GM12875 (cell line): ENCODE measurements at regions not wholly inside any gene's neighbourhood (a gene's known extent, or its start where the extent isn't known, plus 50 kb on each side); places are given as distances from the start of the nearest gene placed in this dataset.

Source experiments
- H3K4me3 ChIP-seq: one replicate; pipeline ENCODE4 v1.5.1; 2011; ENCODE audit warnings: low read depth, low read length, control low read depth
- TF ChIP-seq, protein P1 (sequence below): IDR thresholded peaks from 2 replicates; pipeline ENCODE4 v1.5.1; 2011; ENCODE audit warnings: low read depth, mild to moderate bottlenecking, control low read depth, inconsistent platforms, low read length, moderate library complexity, borderline replicate concordance; ENCODE audit not compliant: insufficient read depth

DNA sequence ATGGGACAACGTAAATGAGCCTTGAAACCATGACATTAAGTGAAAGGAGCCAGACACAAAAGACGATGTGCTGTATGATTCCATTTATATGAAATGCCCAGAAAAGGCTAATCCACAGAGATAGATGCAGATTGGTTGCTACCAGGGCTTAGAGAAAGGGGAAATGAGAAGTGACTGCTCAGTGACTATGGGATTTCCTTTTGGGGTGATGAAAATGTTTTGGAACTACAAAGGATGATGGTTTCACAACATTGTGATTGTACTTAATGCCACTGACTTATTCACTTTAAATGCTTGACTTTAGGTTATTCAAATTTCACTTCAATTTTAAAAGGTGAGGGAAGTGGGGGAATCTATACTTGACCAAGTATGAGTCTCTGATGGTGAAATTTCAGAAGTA, 414.3 kb downstream of the SETD4 start:
- no peak overlapping the region for H3K4me3 ChIP-seq
- TF ChIP-seq, protein P1, sequence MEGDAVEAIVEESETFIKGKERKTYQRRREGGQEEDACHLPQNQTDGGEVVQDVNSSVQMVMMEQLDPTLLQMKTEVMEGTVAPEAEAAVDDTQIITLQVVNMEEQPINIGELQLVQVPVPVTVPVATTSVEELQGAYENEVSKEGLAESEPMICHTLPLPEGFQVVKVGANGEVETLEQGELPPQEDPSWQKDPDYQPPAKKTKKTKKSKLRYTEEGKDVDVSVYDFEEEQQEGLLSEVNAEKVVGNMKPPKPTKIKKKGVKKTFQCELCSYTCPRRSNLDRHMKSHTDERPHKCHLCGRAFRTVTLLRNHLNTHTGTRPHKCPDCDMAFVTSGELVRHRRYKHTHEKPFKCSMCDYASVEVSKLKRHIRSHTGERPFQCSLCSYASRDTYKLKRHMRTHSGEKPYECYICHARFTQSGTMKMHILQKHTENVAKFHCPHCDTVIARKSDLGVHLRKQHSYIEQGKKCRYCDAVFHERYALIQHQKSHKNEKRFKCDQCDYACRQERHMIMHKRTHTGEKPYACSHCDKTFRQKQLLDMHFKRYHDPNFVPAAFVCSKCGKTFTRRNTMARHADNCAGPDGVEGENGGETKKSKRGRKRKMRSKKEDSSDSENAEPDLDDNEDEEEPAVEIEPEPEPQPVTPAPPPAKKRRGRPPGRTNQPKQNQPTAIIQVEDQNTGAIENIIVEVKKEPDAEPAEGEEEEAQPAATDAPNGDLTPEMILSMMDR: no peak

DNA sequence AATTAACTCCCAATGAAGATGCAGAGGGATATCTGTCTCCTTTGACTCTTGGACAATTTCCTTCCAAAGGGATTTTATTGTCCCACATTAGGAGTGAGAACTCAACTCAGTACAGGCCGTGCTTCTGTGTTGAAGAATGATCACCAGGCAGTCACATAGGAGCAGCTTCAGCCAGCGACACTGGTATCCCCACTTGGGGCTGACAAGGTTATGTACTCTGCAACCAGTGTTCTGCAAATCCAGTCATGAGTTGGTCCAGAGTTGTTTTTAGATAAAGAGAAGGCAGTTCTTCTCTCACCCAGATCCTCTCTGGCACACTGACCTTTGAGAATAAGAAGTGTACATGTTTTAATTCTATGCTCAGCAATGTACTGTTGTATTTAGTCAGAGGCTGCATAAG, 415.8 kb downstream of the SETD4 start:
- H3K4me3 ChIP-seq: no peak overlapping the region
- TF ChIP-seq, protein P1: no peak

GRCh38 chr21:35643176-35643575, 417.1 kb downstream of the SETD4 start:
- no peak overlapping the region for H3K4me3 ChIP-seq

GRCh38 chr21:35641271-35642016, 418.9 kb downstream of the SETD4 start:
- TF ChIP-seq, protein P1: no peak

More at GRCh38 chr21:35643176-35643575, 417.1 kb downstream of the SETD4 start:
- TF ChIP-seq, protein P1: no peak

DNA sequence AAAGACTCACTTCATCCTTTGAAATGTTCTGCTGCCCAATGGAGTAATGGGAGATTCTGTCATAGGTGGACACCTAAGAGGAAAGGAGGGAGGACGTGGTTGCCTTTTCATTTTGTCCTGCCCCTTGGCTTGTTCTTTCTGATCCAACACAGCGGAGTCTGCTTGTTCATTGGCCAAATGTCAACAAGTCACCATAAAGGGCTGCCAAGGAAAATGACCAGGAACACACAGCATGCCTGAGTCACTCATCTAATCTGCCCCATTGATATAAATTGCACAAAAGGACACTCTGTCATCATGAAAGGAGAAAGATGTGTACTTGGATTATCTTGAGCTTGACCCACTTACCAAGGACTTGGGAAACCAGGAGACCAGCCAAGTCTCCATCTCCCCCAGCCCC, 422.9 kb downstream of the SETD4 start:
- no peak overlapping the region for H3K4me3 ChIP-seq
- TF ChIP-seq, protein P1: no peak

More at GRCh38 chr21:35641271-35642016, 418.9 kb downstream of the SETD4 start:
- H3K4me3 ChIP-seq: no peak overlapping the region

GRCh38 chr21:35635994-35636393, 424.3 kb downstream of the SETD4 start:
- TF ChIP-seq, protein P1: no peak
- no peak overlapping the region for H3K4me3 ChIP-seq

GRCh38 chr21:35635261-35635660, 425.1 kb downstream of the SETD4 start:
- TF ChIP-seq, protein P1: no peak
- H3K4me3 ChIP-seq: no peak overlapping the region
